ENCODE measurements at regions not wholly inside any gene's neighbourhood (a gene's known extent, or its start where the extent isn't known, plus 50 kb on each side); places are given as distances from the start of the nearest gene placed in this dataset.

GRCh38 chr2:200137691-200138090, 168.8 kb upstream of the SPATS2L start:
- no peak for TF ChIP-seq CTCF (IDR thresholded peaks at IDR 0.05; ENCODE audit: low read length)
- no peak for TF ChIP-seq EZH2 (IDR thresholded peaks at IDR 0.05; ENCODE audit: borderline replicate concordance, low read length)

Data from OCI-LY1 (cell line).